Ramos (cell line): ENCODE measurements at regions not wholly inside any gene's neighbourhood (a gene's known extent, or its start where the extent isn't known, plus 50 kb on each side); places are given as distances from the start of the nearest gene placed in this dataset.

Experiments
- in situ Hi-C: fragments of 300-500 bp; cut with MboI; formaldehyde crosslinking; loops from one replicate; pipeline ENCODE4 v1.14.3; 2022; ENCODE audit warnings: low sequenced_read_pairs; ENCODE audit not compliant: unreplicated experiment

- in situ Hi-C loops, result no loop called here
These were observed 132.3 kb upstream of the CSF3R start for GRCh38 chr1:36614991-36615390.

GRCh38 chr1:36614571-36614970 is 131.9 kb upstream of the CSF3R start:
- in situ Hi-C loops, result no loop called here

GRCh38 chr1:36613721-36614120 is 131.0 kb upstream of the CSF3R start:
- in situ Hi-C loops, result no loop called here

- in situ Hi-C loops, result no loop called here
These were observed 130.2 kb upstream of the CSF3R start for GRCh38 chr1:36612881-36613280.

GRCh38 chr1:36612121-36612520 is 129.4 kb upstream of the CSF3R start:
- in situ Hi-C loops, result no loop called here

- in situ Hi-C loops, result no loop called here
These were observed 126.7 kb upstream of the CSF3R start for GRCh38 chr1:36609241-36610027.

- in situ Hi-C loops, result no loop called here
These were observed 125.6 kb upstream of the CSF3R start for GRCh38 chr1:36608272-36608671.

- in situ Hi-C loops, result no loop called here
These were observed 124.5 kb upstream of the CSF3R start for GRCh38 chr1:36607263-36607651.

GRCh38 chr1:36606641-36607262 is 124.0 kb upstream of the CSF3R start:
- in situ Hi-C loops, result no loop called here

GRCh38 chr1:36605942-36606640 is 123.4 kb upstream of the CSF3R start:
- in situ Hi-C loops, result no loop called here

GRCh38 chr1:36603461-36603860 is 120.7 kb upstream of the CSF3R start:
- in situ Hi-C loops, result no loop called here

- in situ Hi-C loops, result no loop called here
These were observed 119.5 kb upstream of the CSF3R start for GRCh38 chr1:36602184-36602583.

GRCh38 chr1:36599828-36600227 is 117.1 kb upstream of the CSF3R start:
- in situ Hi-C loops, result no loop called here

- in situ Hi-C loops, result no loop called here
These were observed 114.8 kb upstream of the CSF3R start for GRCh38 chr1:36597514-36597913.

- in situ Hi-C loops, result no loop called here
These were observed 113.2 kb upstream of the CSF3R start for GRCh38 chr1:36595921-36596320.

- in situ Hi-C loops, result no loop called here
These were observed 112.6 kb upstream of the CSF3R start for GRCh38 chr1:36595349-36595748.

GRCh38 chr1:36594023-36594422 is 111.3 kb upstream of the CSF3R start:
- in situ Hi-C loops, result no loop called here

GRCh38 chr1:36591278-36591677 is 108.6 kb upstream of the CSF3R start:
- in situ Hi-C loops, result no loop called here

GRCh38 chr1:36590771-36591170 is 108.1 kb upstream of the CSF3R start:
- in situ Hi-C loops, result no loop called here

GRCh38 chr1:36590264-36590663 is 107.6 kb upstream of the CSF3R start:
- in situ Hi-C loops, result no loop called here

GRCh38 chr1:36588972-36589371 is 106.3 kb upstream of the CSF3R start:
- in situ Hi-C loops, result no loop called here
